SIG-M5 treated with dmso at 0.1 percent for 504 hours (cell line): ENCODE measurements at regions not wholly inside any gene's neighbourhood (a gene's known extent, or its start where the extent isn't known, plus 50 kb on each side); places are given as distances from the start of the nearest gene placed in this dataset.

Experiments
- DNase-seq: peaks from one replicate; lab custom pipeline; 2025; ENCODE audit not compliant: unreplicated experiment; lab: John Stamatoyannopoulos, UW

- DNase-seq: no peak
Measured at GRCh38 chr12:41983394-41983793, 161.3 kb downstream of the GXYLT1 start.

DNA sequence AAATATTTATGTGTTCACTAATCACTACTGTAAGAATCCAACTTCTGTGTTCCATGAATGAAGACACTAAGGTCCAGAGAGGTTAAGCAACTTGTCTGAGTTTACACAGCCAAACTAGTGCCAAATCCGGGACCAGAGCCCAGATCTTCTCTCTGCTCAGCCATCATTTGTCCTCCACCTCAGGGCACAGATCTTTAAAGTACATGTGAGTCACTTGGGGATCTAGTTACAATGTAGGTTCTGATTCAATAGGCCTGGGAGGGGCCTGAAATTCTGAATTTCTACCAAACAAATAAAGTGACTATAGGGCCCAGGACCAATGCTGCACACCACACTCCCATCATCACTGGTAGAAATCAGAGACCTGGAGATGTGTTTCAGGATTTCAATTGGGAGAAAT, 162.9 kb downstream of the GXYLT1 start:
- DNase-seq: no peak

GRCh38 chr12:41981013-41981412, 163.7 kb downstream of the GXYLT1 start:
- no peak for DNase-seq

- no peak for DNase-seq
Measured at GRCh38 chr12:41980390-41980789, 164.3 kb downstream of the GXYLT1 start.

DNA sequence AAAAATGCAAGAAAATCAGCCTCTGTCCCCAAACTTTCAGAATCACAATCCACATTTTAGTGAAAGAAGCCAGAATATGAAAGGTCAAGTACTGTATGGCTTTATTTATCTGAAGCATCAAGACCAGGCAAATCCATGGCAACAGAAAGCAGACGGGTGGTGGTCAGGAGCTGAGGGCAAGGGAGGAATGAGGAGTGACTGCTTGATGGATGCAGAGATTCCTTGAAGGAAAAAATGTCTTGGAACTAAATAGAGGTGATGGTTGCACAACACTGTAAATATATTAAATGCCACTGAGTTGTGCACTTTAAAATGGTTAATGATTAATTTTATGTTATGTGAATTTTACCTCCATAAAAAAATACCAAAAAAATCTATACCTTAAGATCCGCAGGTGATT, 165.1 kb downstream of the GXYLT1 start:
- DNase-seq: no peak

DNA sequence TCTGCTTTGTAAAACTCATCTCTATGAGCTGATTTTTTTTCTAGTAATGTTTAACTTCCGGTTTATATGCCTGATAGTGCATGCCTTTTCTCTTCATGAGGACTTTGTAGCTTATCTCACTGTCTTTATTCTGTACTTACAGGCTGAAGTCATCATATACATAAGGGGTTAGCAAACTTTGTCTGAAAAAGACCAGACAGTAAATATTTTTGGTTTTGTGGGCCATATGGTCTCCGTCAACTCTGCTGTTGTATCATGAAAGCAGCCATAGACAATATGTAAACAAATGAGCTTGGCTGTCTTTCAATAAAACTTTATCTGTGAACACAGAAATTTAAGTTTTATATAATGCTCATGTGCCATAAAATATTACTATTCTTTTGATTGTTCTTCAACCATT, 172.1 kb downstream of the GXYLT1 start:
- no peak for DNase-seq

- no peak for DNase-seq
Measured at GRCh38 chr12:41972196-41972595, 172.5 kb downstream of the GXYLT1 start.

- no peak for DNase-seq
Measured at GRCh38 chr12:41970744-41971143, 173.9 kb downstream of the GXYLT1 start.

DNA sequence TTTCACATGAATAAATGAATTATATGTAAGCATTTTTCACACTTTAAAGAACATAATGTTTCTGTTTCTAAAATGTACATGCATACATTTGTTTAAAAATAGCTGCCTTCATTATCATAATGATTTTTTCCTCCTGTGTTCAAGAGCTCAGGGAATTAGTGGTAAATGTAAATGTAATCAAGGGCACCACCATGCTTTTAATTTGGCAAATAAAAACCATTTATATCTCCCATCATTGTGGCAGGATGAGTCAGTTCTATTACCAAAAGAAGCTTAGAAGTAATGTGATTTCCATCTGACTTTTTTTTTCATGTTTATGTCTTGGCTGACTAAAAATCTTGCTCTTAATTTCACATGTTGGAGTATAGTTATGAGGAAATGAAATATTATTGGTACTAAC, 176.1 kb downstream of the GXYLT1 start:
- no peak for DNase-seq

- no peak for DNase-seq
Measured at GRCh38 chr12:41967668-41968500, 176.8 kb downstream of the GXYLT1 start.

DNA sequence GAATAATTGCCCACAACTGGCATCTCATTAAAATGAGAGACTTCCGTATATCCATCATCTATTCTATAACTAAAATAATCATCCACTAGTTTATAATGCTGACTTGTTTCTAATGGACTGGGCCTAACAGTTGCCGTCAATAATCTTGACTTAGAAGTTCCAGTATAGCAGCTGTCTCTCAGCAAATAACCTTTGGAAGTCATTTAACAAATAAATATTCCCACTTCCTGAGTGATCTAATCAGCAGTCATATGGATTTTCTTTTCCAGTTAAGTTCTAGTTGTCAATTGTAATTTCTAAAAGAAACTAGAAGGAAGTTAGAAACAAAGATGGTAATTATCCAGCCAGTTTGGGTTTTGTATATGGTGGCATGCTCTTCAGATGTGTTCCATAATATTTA, 177.8 kb downstream of the GXYLT1 start:
- DNase-seq: no peak

GRCh38 chr12:41966001-41966400, 178.7 kb downstream of the GXYLT1 start:
- no peak for DNase-seq

DNA sequence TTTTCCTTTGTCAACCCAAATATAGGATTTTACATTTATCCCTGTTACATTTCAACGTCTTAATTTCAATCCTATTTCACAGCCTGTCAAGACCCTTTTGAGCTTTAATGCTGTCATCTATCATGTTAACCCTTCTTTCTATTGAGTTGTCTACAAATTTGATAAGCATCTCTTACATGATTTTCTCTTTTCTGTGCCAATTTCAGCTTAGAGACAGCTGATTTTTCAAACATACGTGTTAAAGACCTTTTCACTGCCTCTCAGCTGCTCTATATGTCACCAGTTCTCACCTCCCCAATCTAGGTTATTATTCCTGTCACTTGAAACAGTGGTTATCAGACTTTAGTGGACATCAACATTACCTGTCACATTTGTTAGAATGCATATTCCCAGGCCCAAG, 181.3 kb downstream of the GXYLT1 start:
- no peak for DNase-seq

DNA sequence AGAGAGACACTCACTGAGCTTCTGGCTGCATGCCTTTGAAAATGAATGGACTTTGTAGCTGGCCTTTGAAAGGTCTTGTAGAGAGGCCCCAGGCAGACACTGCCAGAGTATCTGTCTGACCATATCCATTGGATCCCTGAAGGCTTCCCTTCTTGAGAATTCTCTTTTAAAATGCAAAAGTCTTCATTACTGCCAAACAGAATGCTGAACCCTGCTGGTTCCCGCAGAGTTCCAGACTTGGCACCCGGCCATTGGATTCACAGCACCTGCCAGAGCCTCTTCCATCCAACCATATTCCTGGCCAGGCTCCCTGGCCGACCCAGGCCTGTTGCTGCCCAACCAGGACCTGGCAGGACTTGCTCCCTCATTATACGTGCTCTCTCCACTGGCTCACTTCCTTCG, 182.5 kb downstream of the GXYLT1 start:
- no peak for DNase-seq

DNA sequence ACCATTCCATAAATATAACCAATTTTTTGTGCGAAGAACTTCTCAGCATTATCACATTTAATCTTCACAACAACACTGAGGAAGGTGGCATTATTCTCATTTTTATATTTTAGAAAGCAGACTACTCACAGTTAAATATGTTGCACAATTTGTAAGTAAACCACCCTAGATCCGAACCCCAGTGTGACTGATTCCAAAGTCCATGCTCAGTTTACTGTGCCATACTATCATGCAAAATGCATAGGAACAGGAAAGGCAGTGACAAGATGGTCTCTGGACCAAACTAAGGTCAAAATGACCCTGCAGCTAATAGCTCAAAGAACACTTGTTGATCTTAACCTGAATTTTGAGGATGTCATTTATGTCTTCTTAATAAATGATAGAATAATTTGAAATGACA, 185.4 kb downstream of the GXYLT1 start:
- DNase-seq: no peak

- DNase-seq: no peak
Measured at GRCh38 chr12:41956353-41956752, 188.3 kb downstream of the GXYLT1 start.

DNA sequence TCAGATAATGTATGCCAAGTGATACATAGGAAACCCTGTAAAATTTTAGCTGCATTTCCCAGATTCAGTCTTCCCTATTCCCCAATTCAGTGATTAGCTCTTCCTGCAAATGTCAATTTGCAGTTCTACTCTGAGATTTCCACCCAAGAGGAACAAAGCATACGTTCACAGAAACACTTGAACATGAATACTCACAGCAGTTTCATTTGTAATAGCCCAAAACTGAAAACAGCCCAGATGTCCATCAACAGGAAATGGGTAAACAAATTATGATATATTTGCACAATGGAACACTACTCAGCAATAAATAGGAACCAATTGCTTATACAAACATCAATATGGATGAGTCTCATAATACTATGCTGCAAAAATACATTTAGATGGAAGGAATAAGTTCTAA, 194.2 kb downstream of the GXYLT1 start:
- DNase-seq: no peak

- no peak for DNase-seq
Measured at GRCh38 chr12:41946106-41946505, 198.6 kb downstream of the GXYLT1 start.

DNA sequence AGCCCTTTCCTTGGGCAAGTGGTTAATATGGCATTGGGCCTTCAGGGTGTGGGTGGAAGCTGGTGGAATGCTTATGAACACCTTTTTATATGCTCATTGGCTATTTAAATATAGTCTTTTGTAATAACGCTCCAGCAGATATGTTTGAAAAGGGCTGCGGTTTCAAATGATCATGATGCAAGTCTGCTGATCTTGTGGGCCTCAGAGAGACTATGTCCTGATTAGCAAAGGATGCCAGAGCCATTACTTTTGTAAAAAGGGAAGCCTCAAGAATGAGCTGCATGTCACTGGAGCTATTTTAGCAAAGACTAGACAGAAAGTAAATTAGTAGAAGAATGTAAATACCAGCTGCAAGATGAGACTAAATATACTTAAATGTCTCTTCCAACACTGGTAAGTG, 200.5 kb downstream of the GXYLT1 start:
- no peak for DNase-seq

GRCh38 chr12:41943671-41944070, 201.0 kb downstream of the GXYLT1 start:
- no peak for DNase-seq

- DNase-seq: no peak
Measured at GRCh38 chr12:41942354-41942753, 202.3 kb downstream of the GXYLT1 start.

DNA sequence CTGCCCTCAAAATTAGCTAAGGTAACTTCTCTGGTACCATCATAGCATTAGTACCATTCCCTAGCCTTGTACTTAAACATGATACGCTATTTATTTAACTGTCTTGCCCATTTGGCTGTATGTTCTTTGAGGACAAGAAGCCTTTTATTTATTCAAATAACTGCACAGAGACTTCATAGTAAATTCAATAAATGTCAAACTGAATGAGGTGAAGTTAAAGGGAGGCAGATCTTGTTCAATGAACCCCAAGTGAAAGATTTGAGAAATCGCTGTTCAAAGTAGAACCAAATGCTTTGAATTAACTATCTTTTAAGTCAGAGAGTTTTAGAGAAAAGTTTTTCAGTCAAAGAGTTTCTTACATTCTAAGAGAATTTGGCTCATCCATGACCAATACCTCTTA, 203.6 kb downstream of the GXYLT1 start:
- no peak for DNase-seq

DNA sequence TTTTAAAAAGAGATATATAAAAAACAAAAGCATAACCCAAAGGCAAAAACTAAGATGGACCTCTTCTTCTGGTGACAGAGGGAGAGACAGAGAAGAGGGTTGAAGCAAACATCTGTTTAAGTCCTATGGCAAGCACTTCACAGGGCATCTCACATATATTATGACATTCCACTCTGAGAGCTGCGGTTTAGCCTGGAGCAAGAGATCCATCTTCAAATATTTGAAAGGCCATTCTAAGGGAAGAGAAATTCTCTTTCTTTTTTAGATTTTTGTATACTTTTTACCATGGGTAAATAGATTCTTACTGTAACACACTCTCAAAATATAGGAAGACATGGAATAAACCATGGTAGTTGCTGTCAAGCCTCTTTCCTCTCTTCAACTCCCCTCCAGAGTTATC, 204.1 kb downstream of the GXYLT1 start:
- no peak for DNase-seq
